ENCODE measurements at regions not wholly inside any gene's neighbourhood (a gene's known extent, or its start where the extent isn't known, plus 50 kb on each side); places are given as distances from the start of the nearest gene placed in this dataset.

- no peak overlapping the region for H3K27ac ChIP-seq
- no peaks in the 10 kb centered on the region for H3K9me3 ChIP-seq
- H3K4me1 ChIP-seq: peaks cover 0 to under 1% (median 0%) of the 10 kb centered on the region in 4 donors
- H3K36me3 ChIP-seq: no peaks in the 10 kb centered on the region
- H3K4me3 ChIP-seq: no peak overlapping the region
- no peaks in the 10 kb centered on the region for H3K27me3 ChIP-seq
- intact Hi-C loops (cut with DNase I; ENCODE audit: low total_unique reads): no loop called here
- DNase-seq: no peak
- in situ Hi-C loops (cut with MboI; ENCODE audit: low pct_ligation_motif_present in 1 of 4, low pct_unique_long_range_greater_than_20kb in 1 of 4, low sequenced_read_pairs in 3 of 4): no loop called here
- TF ChIP-seq POLR2AphosphoS5 (IDR thresholded peaks at IDR 0.05) (no peak), POLR2A (IDR thresholded peaks at IDR 0.05) (no peak), CTCF (IDR thresholded peaks at IDR 0.05) (no peak), EP300 (IDR thresholded peaks at IDR 0.05; ENCODE audit: low read depth) (no peak)
Measured at GRCh38 chr10:21180604-21181003, 283.5 kb upstream of the NEBL start.

GRCh38 chr10:21176934-21177480 lies 279.9 kb upstream of the NEBL start:
- Histone ChIP-seq H3K4me3 (no peak overlapping the region), H3K27me3 (peaks cover 25% of the 10 kb centered on the region), H3K9me3 (no peaks in the 10 kb centered on the region), H3K27ac (no peak overlapping the region), H3K36me3 (no peaks in the 10 kb centered on the region), H3K4me1 (peaks cover 4 to 30% (median 11%) of the 10 kb centered on the region in 4 donors)
- no peak for TF ChIP-seq CTCF (IDR thresholded peaks at IDR 0.05)
- TF ChIP-seq EP300 (IDR thresholded peaks at IDR 0.05; ENCODE audit: low read depth): no peak
- TF ChIP-seq POLR2AphosphoS5 (IDR thresholded peaks at IDR 0.05): no peak
- no peak for TF ChIP-seq POLR2A (IDR thresholded peaks at IDR 0.05)
- in situ Hi-C loops (cut with MboI; ENCODE audit: low pct_ligation_motif_present in 1 of 4, low pct_unique_long_range_greater_than_20kb in 1 of 4, low sequenced_read_pairs in 3 of 4) (no loop called here), intact Hi-C loops (cut with DNase I; ENCODE audit: low total_unique reads) (no loop called here)
- 78 to 86% methylated on average over 6 of the region's 6 CpGs for WGBS, 2 donors (ENCODE audit: low coverage in 1 of 2)
- DNase-seq: no peak

GRCh38 chr10:21175797-21176196 lies 278.7 kb upstream of the NEBL start:
- peaks cover 27% of the 10 kb centered on the region for H3K27me3 ChIP-seq

More at GRCh38 chr10:21175797-21176196, 278.7 kb upstream of the NEBL start:
- 72 to 73% methylated on average over 3 to 4 of the region's 4 CpGs for WGBS, 2 donors (ENCODE audit: low coverage in 1 of 2)
- H3K4me3 ChIP-seq: no peak overlapping the region
- TF ChIP-seq EP300 (IDR thresholded peaks at IDR 0.05; ENCODE audit: low read depth): no peak
- no peak for TF ChIP-seq POLR2AphosphoS5 (IDR thresholded peaks at IDR 0.05)
- TF ChIP-seq CTCF (IDR thresholded peaks at IDR 0.05): no peak
- no peak for TF ChIP-seq POLR2A (IDR thresholded peaks at IDR 0.05)
- intact Hi-C loops (cut with DNase I; ENCODE audit: low total_unique reads) (no loop called here), in situ Hi-C loops (cut with MboI; ENCODE audit: low pct_ligation_motif_present in 1 of 4, low pct_unique_long_range_greater_than_20kb in 1 of 4, low sequenced_read_pairs in 3 of 4) (no loop called here)
- H3K4me1 ChIP-seq: peaks cover 4 to 36% (median 11%) of the 10 kb centered on the region in 4 donors
- H3K36me3 ChIP-seq: no peaks in the 10 kb centered on the region
- H3K9me3 ChIP-seq: no peaks in the 10 kb centered on the region
- no peak for DNase-seq
- no peak overlapping the region for H3K27ac ChIP-seq
